GM23248 (cell line): ENCODE measurements at regions not wholly inside any gene's neighbourhood (a gene's known extent, or its start where the extent isn't known, plus 50 kb on each side); places are given as distances from the start of the nearest gene placed in this dataset.

Experiments used
- EZH2 ChIP-seq: fragments of 200-600 bp; sonication (generic); IDR thresholded peaks from 2 replicates; pipeline ENCODE4 v1.6.1; 2018; ENCODE audit warnings: antibody characterized with exemption, mild to moderate bottlenecking; ENCODE audit not compliant: insufficient read depth, poor library complexity, severe bottlenecking
- EZH2phosphoT487 ChIP-seq: fragments of 200-600 bp; sonication (generic); IDR thresholded peaks from 2 replicates; pipeline ENCODE4 v1.6.1; 2018; ENCODE audit warnings: antibody characterized with exemption, moderate library complexity, mild to moderate bottlenecking, low read depth; ENCODE audit not compliant: insufficient read depth

DNA sequence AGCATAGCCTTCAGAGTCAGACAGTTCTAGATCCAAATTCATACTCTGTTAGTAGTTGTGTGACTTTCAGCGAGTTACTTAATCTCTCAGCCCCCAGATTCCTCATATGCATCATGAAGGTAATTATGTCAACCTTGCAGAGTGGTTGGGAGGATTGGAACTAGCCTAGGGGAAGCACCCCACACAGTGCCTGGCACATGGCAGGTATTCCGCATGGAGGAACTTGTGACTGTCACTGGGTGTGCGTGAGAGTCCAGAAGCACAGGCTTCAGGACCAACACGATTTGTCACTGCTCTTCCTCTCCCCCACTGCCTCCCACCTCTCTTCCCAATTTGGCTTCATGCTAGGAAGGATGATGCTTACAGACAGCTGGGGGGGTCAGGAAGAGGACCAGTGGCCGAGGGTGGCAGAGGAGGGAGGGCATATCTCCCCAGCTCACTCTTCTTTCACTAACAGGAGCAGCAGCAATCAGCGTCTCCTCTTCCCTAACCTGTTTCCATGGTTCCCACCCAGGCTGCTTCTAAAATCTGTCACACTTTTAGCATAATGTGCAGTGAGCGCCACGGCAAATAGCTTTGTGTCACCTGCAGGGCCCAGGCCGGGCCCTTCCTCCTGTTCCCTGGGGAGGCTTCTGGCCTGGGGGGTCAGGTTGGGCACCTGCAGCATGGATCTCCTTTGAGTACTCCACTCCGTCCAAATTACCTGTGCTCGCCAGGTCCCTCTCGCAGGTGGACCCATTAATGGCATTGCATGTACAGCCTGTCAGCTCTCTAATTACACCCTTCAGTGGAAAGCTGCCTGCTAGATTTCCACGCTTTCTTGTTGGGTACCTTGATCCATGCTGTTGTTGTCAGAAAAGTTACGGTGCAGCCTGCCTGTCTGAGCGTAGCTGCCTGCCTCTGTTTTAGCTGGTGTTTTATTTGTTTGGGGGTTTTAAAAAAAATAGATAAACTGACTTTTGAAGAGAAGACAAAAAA is 400.4 kb downstream of the NXPE2 start:
- TF ChIP-seq EZH2 = no peak
- no peak for TF ChIP-seq EZH2phosphoT487
